GM19372 (cell line): ENCODE measurements at regions not wholly inside any gene's neighbourhood (a gene's known extent, or its start where the extent isn't known, plus 50 kb on each side); places are given as distances from the start of the nearest gene placed in this dataset.

ENCODE experiments used
- ATAC-seq: cut with Tn5 transposase; IDR thresholded peaks from one replicate; pipeline ENCODE4 v1.9.1; 2021; ENCODE audit warnings: mild to moderate bottlenecking, low read depth, moderate library complexity; ENCODE audit not compliant: unreplicated experiment

GRCh38 chr13:91072486-91072885, 275.0 kb upstream of the MIR17HG start:
- ATAC-seq, result no peak

- ATAC-seq, result no peak
These were observed 273.4 kb upstream of the MIR17HG start for GRCh38 chr13:91074091-91074490.

- ATAC-seq, result no peak
These were observed 270.7 kb upstream of the MIR17HG start for GRCh38 chr13:91076830-91077229.

- ATAC-seq, result no peak
These were observed 269.3 kb upstream of the MIR17HG start for GRCh38 chr13:91078093-91078679.

GRCh38 chr13:91079176-91079575, 268.3 kb upstream of the MIR17HG start:
- ATAC-seq, result no peak

- ATAC-seq, result no peak
These were observed 262.4 kb upstream of the MIR17HG start for GRCh38 chr13:91085127-91085526.

GRCh38 chr13:91086936-91087716, 260.4 kb upstream of the MIR17HG start:
- no peak for ATAC-seq

- no peak for ATAC-seq
These were observed 250.2 kb upstream of the MIR17HG start for GRCh38 chr13:91097269-91097668.

GRCh38 chr13:91099877-91100276, 247.6 kb upstream of the MIR17HG start:
- no peak for ATAC-seq

- no peak for ATAC-seq
These were observed 246.5 kb upstream of the MIR17HG start for GRCh38 chr13:91100944-91101343.

- ATAC-seq, result no peak
These were observed 246.1 kb upstream of the MIR17HG start for GRCh38 chr13:91101381-91101780.

- no peak for ATAC-seq
These were observed 242.2 kb upstream of the MIR17HG start for GRCh38 chr13:91105270-91105669.

GRCh38 chr13:91106565-91106964, 240.9 kb upstream of the MIR17HG start:
- no peak for ATAC-seq

GRCh38 chr13:91108315-91108714, 239.2 kb upstream of the MIR17HG start:
- no peak for ATAC-seq

GRCh38 chr13:91111476-91112200, 235.8 kb upstream of the MIR17HG start:
- no peak for ATAC-seq

- no peak for ATAC-seq
These were observed 235.1 kb upstream of the MIR17HG start for GRCh38 chr13:91112201-91112923.

- ATAC-seq, result no peak
These were observed 234.6 kb upstream of the MIR17HG start for GRCh38 chr13:91112924-91113277.

- no peak for ATAC-seq
These were observed 231.7 kb upstream of the MIR17HG start for GRCh38 chr13:91115776-91116175.

GRCh38 chr13:91117351-91117750, 230.1 kb upstream of the MIR17HG start:
- ATAC-seq, result no peak

GRCh38 chr13:91119643-91120042, 227.8 kb upstream of the MIR17HG start:
- no peak for ATAC-seq

GRCh38 chr13:91122766-91123165, 224.7 kb upstream of the MIR17HG start:
- ATAC-seq, result no peak
